B cell (primary cell): ENCODE measurements at regions not wholly inside any gene's neighbourhood (a gene's known extent, or its start where the extent isn't known, plus 50 kb on each side); places are given as distances from the start of the nearest gene placed in this dataset.

ENCODE experiments used
- ATAC-seq: fragments of 200-7000 bp; cut with Tn5 transposase; one replicate; pipeline ENCODE4 v1.10.0; 2021; ENCODE audit warnings: low read depth, mild to moderate bottlenecking, moderate number of reproducible peaks, moderate library complexity
- CTCF ChIA-PET: fragments of 350-600 bp; sonication (Branson Sonifier 250); formaldehyde crosslinking; loops from one replicate; lab custom pipeline; 2021; ENCODE audit warnings: antibody characterized with exemption, inconsistent platforms; lab: Charles Lee
- POLR2A ChIA-PET: fragments of 350-600 bp; sonication (Branson Sonifier 250); formaldehyde crosslinking; loops from one replicate; lab custom pipeline; 2021; ENCODE audit warnings: antibody characterized with exemption; lab: Charles Lee
- DNase-seq: peaks from one replicate; pipeline ENCODE4 v3.0.0; 2013
- H2AFZ ChIP-seq: 2 replicates; pipeline ENCODE4 v1.6.1; 2012; ENCODE audit warnings: mild to moderate bottlenecking, low read depth, low read length; ENCODE audit not compliant: insufficient read depth, poor library complexity, severe bottlenecking
- H3K27ac ChIP-seq, 2 donors: 1 replicate in 1 of 2; 2 replicates in 1 of 2; pipeline ENCODE4 v1.5.1; 2012 to 2013; ENCODE audit warnings: low read length in 2 of 2, mild to moderate bottlenecking in 2 of 2, moderate library complexity in 1 of 2
- H3K27me3 ChIP-seq, 4 experiments: fragments of 200-600 bp in 1 of 4; sonication (generic) in 1 of 4; replicated peaks in 1 of 4; 1 replicate in 2 of 4; 2 replicates in 2 of 4; pipeline versions ENCODE4 v1.6.1 to v1.7.0; 2013 to 2016; ENCODE audit warnings: low read length in 3 of 4, mild to moderate bottlenecking in 2 of 4, mixed read lengths in 1 of 4, moderate library complexity in 1 of 4; ENCODE audit not compliant: insufficient read depth in 4 of 4, control insufficient read depth in 3 of 4; ENCODE audit errors: control extremely low read depth in 1 of 4
- H3K36me3 ChIP-seq, 2 experiments: replicated peaks in 1 of 2; 1 replicate in 1 of 2; 2 replicates in 1 of 2; pipeline versions ENCODE4 v1.6.1 to v1.7.1; 2013; ENCODE audit warnings: low read length in 1 of 2; ENCODE audit not compliant: insufficient read depth in 2 of 2, control insufficient read depth in 1 of 2; ENCODE audit errors: control extremely low read depth in 1 of 2, extremely low read depth in 1 of 2
- H3K4me1 ChIP-seq, 2 donors: fragments of 200-600 bp in 1 of 2; sonication (generic) in 1 of 2; 1 replicate in 1 of 2; 2 replicates in 1 of 2; pipeline versions ENCODE4 v1.5.1 to v1.6.1; 2013 to 2017; ENCODE audit warnings: low read length in 2 of 2; ENCODE audit not compliant: control insufficient read depth in 2 of 2, insufficient read depth in 2 of 2
- H3K4me2 ChIP-seq: replicated peaks from 2 replicates; pipeline ENCODE3; 2012; ENCODE audit warnings: mild to moderate bottlenecking, low read depth, low read length; ENCODE audit not compliant: poor library complexity, severe bottlenecking
- H3K4me3 ChIP-seq, 5 experiments: fragments of 200-600 bp in 1 of 5; sonication (generic) in 1 of 5; 1 replicate in 3 of 5; 2 replicates in 2 of 5; pipeline versions ENCODE4 v1.5.1 to v1.7.0; 2011 to 2016; ENCODE audit warnings: low read length in 4 of 5, mild to moderate bottlenecking in 4 of 5, low read depth in 2 of 5, control low read depth in 1 of 5, moderate library complexity in 1 of 5; ENCODE audit not compliant: insufficient read depth in 1 of 5; ENCODE audit errors: control extremely low read depth in 1 of 5, extremely low read depth in 1 of 5
- H3K79me2 ChIP-seq: fragments of 200-600 bp; sonication (generic); one replicate; pipeline ENCODE4 v1.6.0; 2016; ENCODE audit warnings: low read length; ENCODE audit not compliant: control insufficient read depth, insufficient read depth
- H3K9ac ChIP-seq: fragments of 200-600 bp; sonication (generic); 2 replicates; pipeline ENCODE4 v1.6.1; 2017; ENCODE audit warnings: mild to moderate bottlenecking, low read length, moderate library complexity
- H3K9me3 ChIP-seq, 3 donors: one replicate each; pipeline versions ENCODE4 v1.6.1 to v1.7.1; 2013; ENCODE audit warnings: low read length in 2 of 3; ENCODE audit not compliant: control insufficient read depth in 2 of 3, insufficient read depth in 1 of 3; ENCODE audit errors: control extremely low read depth in 1 of 3
- H4K20me1 ChIP-seq: 2 replicates; pipeline ENCODE4 v1.6.0; 2012; ENCODE audit warnings: mild to moderate bottlenecking, low read length; ENCODE audit not compliant: insufficient read depth, control insufficient read depth, poor library complexity, severe bottlenecking
- H3K27ac Mint-ChIP-seq: one replicate; pipeline ENCODE4 v1.8.0; 2021; ENCODE audit warnings: mixed read lengths
- H3K27me3 Mint-ChIP-seq: one replicate; pipeline ENCODE4 v1.8.0; 2021; ENCODE audit warnings: mixed read lengths
- H3K4me1 Mint-ChIP-seq: one replicate; pipeline ENCODE4 v1.8.0; 2021; ENCODE audit warnings: mixed read lengths
- H3K4me3 Mint-ChIP-seq: one replicate; pipeline ENCODE4 v1.8.0; 2021; ENCODE audit warnings: mixed read lengths
- H3K9me3 Mint-ChIP-seq: one replicate; pipeline ENCODE4 v1.8.0; 2022; ENCODE audit warnings: mixed read lengths; ENCODE audit not compliant: insufficient read depth
- CTCF ChIP-seq: fragments of 200-600 bp; IDR thresholded peaks from one replicate; pipeline ENCODE4 v1.8.0; 2022; ENCODE audit warnings: antibody characterized with exemption, mild to moderate bottlenecking
- EZH2 ChIP-seq: IDR thresholded peaks from 2 replicates; pipeline ENCODE4 v1.6.1; 2012; ENCODE audit warnings: borderline replicate concordance, low read depth, mild to moderate bottlenecking, moderate library complexity, low read length; ENCODE audit not compliant: insufficient read depth, poor library complexity, severe bottlenecking
- WGBS: methylation state at CpG from one replicate; pipeline ENCODE4 v1.1.5; 2013; ENCODE audit warnings: missing lambda C conversion rate; ENCODE audit not compliant: insufficient coverage; 5-methylcytosine and 5-hydroxymethylcytosine counted together
- intact Hi-C: fragments of 100-400 bp; cut with micrococcal nuclease; formaldehyde crosslinking; loops from one replicate; pipeline ENCODE4 v1.10.0; 2022

- Histone ChIP-seq H3K4me1 (peaks cover 28 to 31% of the 10 kb centered on the region in 2 donors), H3K4me2 (no peak overlapping the region), H2AFZ (no peak overlapping the region), H3K9ac (no peak overlapping the region), H3K36me3 (no peaks in the 10 kb centered on the region), H3K27ac (no peak overlapping the region), H3K9me3 (peaks cover 0 to 1% (median 0%) of the 10 kb centered on the region in 3 donors), H3K27me3 (no peaks in the 10 kb centered on the region), H4K20me1 (no peaks in the 10 kb centered on the region), H3K4me3 (no peak overlapping the region), H3K79me2 (no peaks in the 10 kb centered on the region)
- Mint-ChIP-seq H3K27ac (no peak overlapping the region), H3K4me1 (peaks cover 36% of the 10 kb centered on the region), H3K27me3 (no peaks in the 10 kb centered on the region), H3K4me3 (no peak overlapping the region), H3K9me3 (no peaks in the 10 kb centered on the region)
- ChIA-PET CTCF (interaction anchor here (1.5 kb wide), 1 partner anchor 14 kb away, joined by 4 read pairs; no protein-coding TSS in a partner anchor), POLR2A (no interaction called here)
- no peak for TF ChIP-seq CTCF
- TF ChIP-seq EZH2, result no peak
- WGBS, result 93% methylated on average over 5 of the region's 8 CpGs
- ATAC-seq, result no peak
- intact Hi-C loops, result no loop called here
- DNase-seq, result no peak
Measured at GRCh38 chr1:221812905-221813597, 71.2 kb upstream of the DUSP10 start.

GRCh38 chr1:221812088-221812752 lies 70.3 kb upstream of the DUSP10 start:
- no peak overlapping the region for H3K4me2 ChIP-seq
- Mint-ChIP-seq H3K9me3 (no peaks in the 10 kb centered on the region), H3K27me3 (no peaks in the 10 kb centered on the region), H3K4me3 (no peak overlapping the region), H3K27ac (no peak overlapping the region), H3K4me1 (peaks cover 42% of the 10 kb centered on the region)
- POLR2A ChIA-PET, result no interaction called here
- H3K27ac ChIP-seq, result no peak overlapping the region
- no peaks in the 10 kb centered on the region for H4K20me1 ChIP-seq
- 100% methylated on average over 1 of the region's 2 CpGs for WGBS
- peaks cover 0 to 1% (median 0%) of the 10 kb centered on the region in 3 donors for H3K9me3 ChIP-seq
- no peak for ATAC-seq
- H3K36me3 ChIP-seq, result no peaks in the 10 kb centered on the region
- peaks cover 32 to 37% of the 10 kb centered on the region in 2 donors for H3K4me1 ChIP-seq
- no peak overlapping the region for H3K4me3 ChIP-seq
- no peak for DNase-seq
- H3K27me3 ChIP-seq, result no peaks in the 10 kb centered on the region
- intact Hi-C loops, result no loop called here
- H2AFZ ChIP-seq, result no peak overlapping the region
- CTCF ChIA-PET, result interaction anchor here (1.3 kb wide), 1 partner anchor 27 kb away, joined by 4 read pairs; no protein-coding TSS in a partner anchor
- no peak for TF ChIP-seq EZH2
- TF ChIP-seq CTCF, result no peak
- no peaks in the 10 kb centered on the region for H3K79me2 ChIP-seq
- H3K9ac ChIP-seq, result no peak overlapping the region
